GM10266 (cell line): ENCODE measurements at regions not wholly inside any gene's neighbourhood (a gene's known extent, or its start where the extent isn't known, plus 50 kb on each side); places are given as distances from the start of the nearest gene placed in this dataset.

ENCODE experiments used
- DNase-seq: peaks from one replicate; pipeline ENCODE4 v3.0.0; 2012; ENCODE audit errors: extremely low spot score
- TF ChIP-seq, protein P1 (sequence below): IDR thresholded peaks from 2 replicates; pipeline ENCODE4 v1.5.1; 2012; ENCODE audit warnings: mild to moderate bottlenecking, low read depth; ENCODE audit not compliant: control insufficient read depth, insufficient read depth; ENCODE audit errors: missing control alignments

DNA sequence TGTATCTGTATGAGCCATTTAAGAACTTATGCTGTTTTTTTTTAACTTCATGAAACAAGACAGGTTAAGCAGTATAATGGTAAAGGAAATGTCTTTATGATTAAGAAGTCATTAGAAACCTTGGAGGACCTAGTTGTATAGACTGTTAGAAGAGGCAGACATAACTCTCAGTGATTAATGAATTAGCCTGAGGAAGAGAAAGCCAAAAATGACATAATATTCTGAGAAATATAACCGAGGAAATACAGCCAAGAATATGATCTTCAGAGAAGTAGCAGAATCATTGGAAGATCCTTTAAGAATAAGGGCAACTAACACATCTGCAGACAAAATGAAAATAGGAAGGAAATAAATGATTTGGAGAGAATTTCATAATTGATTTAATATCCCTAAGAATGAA, 738.1 kb upstream of the NCAM2 start:
- TF ChIP-seq, protein P1, sequence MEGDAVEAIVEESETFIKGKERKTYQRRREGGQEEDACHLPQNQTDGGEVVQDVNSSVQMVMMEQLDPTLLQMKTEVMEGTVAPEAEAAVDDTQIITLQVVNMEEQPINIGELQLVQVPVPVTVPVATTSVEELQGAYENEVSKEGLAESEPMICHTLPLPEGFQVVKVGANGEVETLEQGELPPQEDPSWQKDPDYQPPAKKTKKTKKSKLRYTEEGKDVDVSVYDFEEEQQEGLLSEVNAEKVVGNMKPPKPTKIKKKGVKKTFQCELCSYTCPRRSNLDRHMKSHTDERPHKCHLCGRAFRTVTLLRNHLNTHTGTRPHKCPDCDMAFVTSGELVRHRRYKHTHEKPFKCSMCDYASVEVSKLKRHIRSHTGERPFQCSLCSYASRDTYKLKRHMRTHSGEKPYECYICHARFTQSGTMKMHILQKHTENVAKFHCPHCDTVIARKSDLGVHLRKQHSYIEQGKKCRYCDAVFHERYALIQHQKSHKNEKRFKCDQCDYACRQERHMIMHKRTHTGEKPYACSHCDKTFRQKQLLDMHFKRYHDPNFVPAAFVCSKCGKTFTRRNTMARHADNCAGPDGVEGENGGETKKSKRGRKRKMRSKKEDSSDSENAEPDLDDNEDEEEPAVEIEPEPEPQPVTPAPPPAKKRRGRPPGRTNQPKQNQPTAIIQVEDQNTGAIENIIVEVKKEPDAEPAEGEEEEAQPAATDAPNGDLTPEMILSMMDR = no peak
- DNase-seq = no peak

DNA sequence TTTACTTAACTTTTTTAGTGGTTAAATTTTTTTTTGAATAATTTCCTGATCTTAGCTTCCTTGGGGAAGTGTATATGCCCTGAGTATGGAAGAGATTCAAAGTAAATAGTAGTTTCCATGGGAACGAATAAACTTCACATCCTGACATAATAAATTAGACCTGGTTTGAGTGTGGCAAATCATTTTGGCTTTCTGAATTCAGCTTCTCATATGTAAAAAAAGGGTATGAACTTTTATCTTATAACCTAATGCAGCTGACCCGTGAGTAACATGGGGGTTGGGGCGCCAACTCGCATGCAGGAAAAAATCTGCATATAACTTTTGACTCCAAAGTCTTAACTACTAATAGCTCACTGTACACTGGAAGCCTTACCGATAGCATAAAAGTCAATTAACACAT, 736.8 kb upstream of the NCAM2 start:
- TF ChIP-seq, protein P1 = no peak
- DNase-seq = no peak

DNA sequence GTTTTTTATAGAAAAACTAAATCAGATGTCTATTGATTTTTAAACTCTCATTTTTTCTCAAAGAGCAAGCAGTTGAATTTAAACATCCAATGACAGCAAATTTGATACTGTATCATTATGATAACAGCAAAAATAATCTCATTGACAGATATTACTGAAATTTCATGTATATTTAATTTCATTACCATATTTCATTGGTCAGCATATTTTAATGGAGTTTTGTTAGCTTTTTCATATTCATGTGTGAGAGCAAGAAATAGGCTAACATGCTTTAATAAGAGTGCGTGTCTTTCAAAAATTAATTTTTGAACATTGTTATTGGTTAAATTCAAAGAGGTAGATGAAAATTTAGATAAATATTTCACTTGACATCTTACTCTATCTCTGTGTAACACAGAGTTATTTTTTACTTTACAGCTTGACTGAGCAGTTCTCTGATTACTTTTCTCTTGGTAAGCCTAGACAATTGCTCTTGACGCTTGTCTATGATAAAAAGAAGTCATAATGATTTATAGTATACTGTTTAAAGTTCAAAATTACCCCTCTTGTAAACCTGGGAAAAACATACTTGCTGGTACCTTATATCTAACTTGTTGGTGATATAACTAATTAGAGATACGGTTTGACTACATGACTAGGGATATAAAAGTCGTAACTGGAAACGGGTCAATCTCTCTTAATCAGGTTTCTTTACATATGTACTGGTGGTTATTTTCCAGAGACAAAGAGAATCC, 732.3 kb upstream of the NCAM2 start:
- DNase-seq = no peak
- TF ChIP-seq, protein P1 = no peak

DNA sequence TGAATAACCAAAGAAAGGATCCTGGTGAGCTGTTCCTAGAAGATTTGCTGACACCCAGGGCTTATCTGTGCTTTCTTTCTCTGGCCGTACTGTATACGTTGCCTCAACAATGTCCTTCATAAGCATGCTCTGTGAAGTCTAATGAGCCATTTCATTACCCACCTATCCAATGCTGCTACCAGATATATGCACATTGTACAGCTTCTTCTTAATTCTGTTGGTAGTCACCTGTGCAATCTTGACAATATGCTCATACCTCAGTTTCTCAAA, 731.8 kb upstream of the NCAM2 start:
- no peak for DNase-seq
- TF ChIP-seq, protein P1 = no peak

DNA sequence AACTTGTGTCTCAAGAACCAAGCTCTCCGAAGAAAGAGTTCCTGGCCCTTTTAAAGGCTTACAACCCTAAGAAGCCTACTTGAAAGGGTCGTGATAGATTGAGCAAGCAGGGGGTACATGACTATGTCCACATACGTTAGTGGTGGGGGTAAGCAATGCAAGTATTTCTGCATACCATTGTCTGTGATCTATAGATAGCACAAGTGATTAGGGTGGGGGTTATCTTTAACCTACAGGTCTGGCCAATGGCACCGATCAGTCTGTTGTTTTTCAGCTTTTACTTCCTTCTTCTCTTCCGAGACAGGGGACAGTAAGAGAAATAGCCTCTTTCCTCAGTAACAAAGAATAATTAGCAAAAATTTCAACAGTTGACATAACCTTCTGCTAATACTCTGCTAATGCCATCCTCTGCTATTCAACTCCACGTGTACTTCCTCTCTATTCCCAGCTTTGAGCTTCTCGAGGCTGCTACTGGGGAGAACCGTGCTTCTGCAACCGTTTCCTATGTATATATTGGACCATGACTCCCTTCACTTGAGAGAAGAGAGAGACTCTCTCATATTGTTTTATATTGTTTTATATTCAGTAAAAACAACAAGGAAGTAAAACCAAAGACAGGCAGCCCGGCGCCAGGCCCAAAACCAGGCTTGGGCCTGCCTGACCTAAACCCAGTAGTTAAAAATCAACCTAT, 727.7 kb upstream of the NCAM2 start:
- DNase-seq = no peak
- TF ChIP-seq, protein P1 = no peak

DNA sequence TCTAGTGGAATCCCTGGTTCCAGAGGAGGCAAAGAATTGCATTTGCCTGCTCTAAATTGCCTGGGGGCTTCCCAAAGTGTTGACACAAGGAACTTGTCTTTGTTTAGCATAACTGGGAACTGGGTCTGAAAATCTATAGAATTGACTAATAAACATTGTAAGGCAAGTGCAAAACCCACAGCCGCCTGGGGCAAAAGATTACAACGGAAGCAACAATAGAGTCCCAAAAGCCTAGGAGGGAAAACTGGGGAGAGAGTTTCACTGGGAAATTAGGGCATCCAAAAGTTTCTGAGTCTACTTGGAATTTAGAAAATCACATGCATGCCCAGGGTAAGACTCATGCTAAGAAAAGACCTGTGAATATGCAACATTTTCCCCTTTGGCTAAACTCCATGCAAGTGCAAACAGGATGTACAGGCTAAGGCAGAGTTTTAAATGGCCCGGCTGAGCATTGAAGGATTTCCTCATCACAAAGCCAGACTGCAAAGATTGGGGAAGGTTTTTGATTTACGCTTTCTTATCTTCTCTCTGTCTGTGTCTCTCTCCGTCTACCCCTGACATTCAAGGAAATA, 725.3 kb upstream of the NCAM2 start:
- TF ChIP-seq, protein P1 = no peak
- DNase-seq = no peak

DNA sequence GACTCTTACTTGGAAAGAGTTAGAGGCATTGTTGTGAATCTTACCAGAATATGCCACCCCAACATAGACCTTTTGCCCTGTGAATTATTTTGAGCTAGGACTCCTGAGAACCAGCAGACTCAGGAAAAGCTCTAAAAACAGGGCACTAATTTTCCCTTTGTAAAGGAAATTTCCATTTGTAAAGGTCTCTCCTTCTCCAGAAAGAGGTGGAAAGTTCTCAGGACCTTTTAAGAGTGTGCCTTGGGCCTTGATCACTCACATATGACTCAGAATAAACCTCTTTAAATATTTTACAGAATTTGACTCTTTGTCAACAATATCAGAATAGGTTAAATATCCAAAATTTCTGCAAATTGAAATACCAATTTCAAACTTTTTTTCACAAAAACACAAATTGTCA, 721.8 kb upstream of the NCAM2 start:
- TF ChIP-seq, protein P1 = no peak
- no peak for DNase-seq
